CD4-positive, alpha-beta T cell treated with Interleukin-6 at 100 ng/mL for 8 hours (primary cell): ENCODE measurements at regions not wholly inside any gene's neighbourhood (a gene's known extent, or its start where the extent isn't known, plus 50 kb on each side); places are given as distances from the start of the nearest gene placed in this dataset.
"Not testable (repeated sequence)": the region's sequence is repeated elsewhere in the genome, so short reads cannot be mapped to it uniquely, and the experiment has no call there.

ENCODE experiments used
- DNase-seq: peaks from one replicate; pipeline ENCODE4 v3.0.0-alpha.2; 2020; ENCODE audit warnings: mixed read lengths, low spot score

GRCh38 chr1:47522935-47523834, 85.3 kb downstream of the FOXD2 start:
- no peak for DNase-seq

- no peak for DNase-seq
Observed at GRCh38 chr1:47523835-47524215, 86.0 kb downstream of the FOXD2 start.

- DNase-seq, result no peak
Observed at GRCh38 chr1:47524272-47524671, 86.4 kb downstream of the FOXD2 start.

- DNase-seq, result no peak
Observed at GRCh38 chr1:47527653-47528272, 89.9 kb downstream of the FOXD2 start.

- DNase-seq, result no peak
Observed at GRCh38 chr1:47529520-47530098, 91.8 kb downstream of the FOXD2 start.

- DNase-seq, result no peak
Observed at GRCh38 chr1:47532921-47533792, 95.3 kb downstream of the FOXD2 start.

GRCh38 chr1:47533793-47534328, 96.0 kb downstream of the FOXD2 start:
- DNase-seq, result no peak

GRCh38 chr1:47534436-47534835, 96.6 kb downstream of the FOXD2 start:
- no peak for DNase-seq

GRCh38 chr1:47536646-47537118, 98.8 kb downstream of the FOXD2 start:
- DNase-seq, result no peak

GRCh38 chr1:47537268-47537667, 99.4 kb downstream of the FOXD2 start:
- DNase-seq, result no peak

- no peak for DNase-seq
Observed at GRCh38 chr1:47537966-47538365, 100.1 kb downstream of the FOXD2 start.

GRCh38 chr1:47538530-47538929, 100.7 kb downstream of the FOXD2 start:
- DNase-seq, result not testable (repeated sequence)

- DNase-seq, result not testable (repeated sequence)
Observed at GRCh38 chr1:47541705-47542104, 103.9 kb downstream of the FOXD2 start.

GRCh38 chr1:47543089-47543488, 105.2 kb downstream of the FOXD2 start:
- not testable (repeated sequence) for DNase-seq

- DNase-seq, result no peak
Observed at GRCh38 chr1:47545912-47546483, 108.2 kb downstream of the FOXD2 start.

- DNase-seq, result no peak
Observed at GRCh38 chr1:47547753-47548573, 110.1 kb downstream of the FOXD2 start.

- no peak for DNase-seq
Observed at GRCh38 chr1:47548637-47549036, 110.8 kb downstream of the FOXD2 start.

- DNase-seq, result no peak
Observed at GRCh38 chr1:47549532-47549931, 111.7 kb downstream of the FOXD2 start.

GRCh38 chr1:47550929-47551328, 113.1 kb downstream of the FOXD2 start:
- no peak for DNase-seq

GRCh38 chr1:47551971-47552528, 114.2 kb downstream of the FOXD2 start:
- no peak for DNase-seq
